ENCODE measurements at regions not wholly inside any gene's neighbourhood (a gene's known extent, or its start where the extent isn't known, plus 50 kb on each side); places are given as distances from the start of the nearest gene placed in this dataset.

DNA sequence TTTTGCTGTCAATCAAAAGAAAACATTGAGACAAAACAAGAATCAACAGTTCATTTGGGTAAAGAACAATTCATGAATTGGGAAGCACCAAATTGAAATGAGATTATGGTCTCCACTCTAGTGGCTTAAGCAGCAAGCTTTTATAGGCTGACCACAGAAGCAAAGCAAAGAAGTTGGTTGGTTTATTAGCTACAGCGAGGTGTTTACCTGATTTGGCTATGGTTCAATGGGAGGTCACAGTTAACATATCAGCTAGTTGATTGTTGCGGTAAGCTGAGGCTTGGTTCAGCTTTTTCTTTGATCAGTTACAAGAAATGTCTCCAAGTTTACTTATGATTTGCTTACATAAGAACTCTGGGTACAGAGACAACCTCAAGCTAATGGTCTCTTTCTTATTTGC is 640.5 kb upstream of the GOLIM4 start:
- no peak for TF ChIP-seq POLR2AphosphoS5 (IDR thresholded peaks at IDR 0.05; ENCODE audit: low read depth, low read length)
- TF ChIP-seq POLR2A (IDR thresholded peaks at IDR 0.05; ENCODE audit: low read depth, low read length): no peak
- no peak for TF ChIP-seq TAF1 (IDR thresholded peaks at IDR 0.05; ENCODE audit: borderline replicate concordance, low read depth, low read length)
